ENCODE measurements at regions not wholly inside any gene's neighbourhood (a gene's known extent, or its start where the extent isn't known, plus 50 kb on each side); places are given as distances from the start of the nearest gene placed in this dataset.

DNA sequence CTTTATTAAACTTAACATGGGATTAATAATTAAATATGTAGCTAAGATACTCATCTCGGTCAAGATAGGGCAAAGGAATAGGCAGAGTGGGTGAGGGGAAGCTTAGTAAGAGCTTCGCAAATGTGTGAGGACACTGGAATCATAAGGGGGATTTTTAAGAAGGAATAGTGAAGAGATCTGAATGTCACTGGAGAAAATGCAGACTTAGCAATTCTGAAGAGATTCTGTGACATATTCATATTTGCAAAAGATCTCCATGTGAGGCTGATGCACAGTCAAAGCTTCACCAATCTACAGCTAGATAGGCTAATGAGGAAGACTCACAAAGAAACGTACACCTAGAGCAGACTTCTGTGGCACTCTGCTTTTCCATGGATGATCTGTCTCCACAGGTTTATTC is 1202.8 kb upstream of the CDH6 start:
- TF ChIP-seq, protein P1, sequence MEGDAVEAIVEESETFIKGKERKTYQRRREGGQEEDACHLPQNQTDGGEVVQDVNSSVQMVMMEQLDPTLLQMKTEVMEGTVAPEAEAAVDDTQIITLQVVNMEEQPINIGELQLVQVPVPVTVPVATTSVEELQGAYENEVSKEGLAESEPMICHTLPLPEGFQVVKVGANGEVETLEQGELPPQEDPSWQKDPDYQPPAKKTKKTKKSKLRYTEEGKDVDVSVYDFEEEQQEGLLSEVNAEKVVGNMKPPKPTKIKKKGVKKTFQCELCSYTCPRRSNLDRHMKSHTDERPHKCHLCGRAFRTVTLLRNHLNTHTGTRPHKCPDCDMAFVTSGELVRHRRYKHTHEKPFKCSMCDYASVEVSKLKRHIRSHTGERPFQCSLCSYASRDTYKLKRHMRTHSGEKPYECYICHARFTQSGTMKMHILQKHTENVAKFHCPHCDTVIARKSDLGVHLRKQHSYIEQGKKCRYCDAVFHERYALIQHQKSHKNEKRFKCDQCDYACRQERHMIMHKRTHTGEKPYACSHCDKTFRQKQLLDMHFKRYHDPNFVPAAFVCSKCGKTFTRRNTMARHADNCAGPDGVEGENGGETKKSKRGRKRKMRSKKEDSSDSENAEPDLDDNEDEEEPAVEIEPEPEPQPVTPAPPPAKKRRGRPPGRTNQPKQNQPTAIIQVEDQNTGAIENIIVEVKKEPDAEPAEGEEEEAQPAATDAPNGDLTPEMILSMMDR (IDR thresholded peaks at IDR 0.05), result no peak
- TF ChIP-seq POLR2AphosphoS5 (IDR thresholded peaks at IDR 0.05), result no peak

Data from prostate gland (tissue), 2 donors.